ENCODE measurements at regions not wholly inside any gene's neighbourhood (a gene's known extent, or its start where the extent isn't known, plus 50 kb on each side); places are given as distances from the start of the nearest gene placed in this dataset.
A peak's percentile ranks its signal among the peaks of the same experiment; 100 is the strongest.
"Not testable (repeated sequence)": the region's sequence is repeated elsewhere in the genome, so short reads cannot be mapped to it uniquely, and the experiment has no call there.

DNA sequence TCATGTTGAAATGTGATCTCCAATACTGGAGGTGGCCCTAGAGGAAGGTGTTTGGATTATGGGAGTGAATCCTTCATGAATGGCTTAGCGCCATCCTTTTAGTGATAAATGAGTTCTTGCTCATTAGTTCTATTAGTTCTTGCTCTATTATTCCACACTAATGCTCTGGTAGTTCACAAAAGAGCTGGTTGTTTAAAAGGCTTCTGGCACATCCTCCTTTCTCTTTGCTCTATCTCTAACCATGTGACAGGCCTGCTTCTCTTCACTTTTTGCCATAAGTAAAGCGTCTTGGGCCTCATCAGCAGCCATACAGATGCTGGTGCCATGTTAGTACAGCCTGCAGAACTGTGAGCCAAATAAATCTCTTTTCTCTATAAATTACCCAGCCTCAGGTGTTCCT, 469.9 kb downstream of the GUCY1A2 start:
- H3K4me1 Mint-ChIP-seq (ENCODE audit: unreplicated experiment) = no peaks in the 10 kb centered on the region
- DNase-seq (ENCODE audit: extremely low spot score, unreplicated experiment) = no peak
- TF ChIP-seq, protein P1, sequence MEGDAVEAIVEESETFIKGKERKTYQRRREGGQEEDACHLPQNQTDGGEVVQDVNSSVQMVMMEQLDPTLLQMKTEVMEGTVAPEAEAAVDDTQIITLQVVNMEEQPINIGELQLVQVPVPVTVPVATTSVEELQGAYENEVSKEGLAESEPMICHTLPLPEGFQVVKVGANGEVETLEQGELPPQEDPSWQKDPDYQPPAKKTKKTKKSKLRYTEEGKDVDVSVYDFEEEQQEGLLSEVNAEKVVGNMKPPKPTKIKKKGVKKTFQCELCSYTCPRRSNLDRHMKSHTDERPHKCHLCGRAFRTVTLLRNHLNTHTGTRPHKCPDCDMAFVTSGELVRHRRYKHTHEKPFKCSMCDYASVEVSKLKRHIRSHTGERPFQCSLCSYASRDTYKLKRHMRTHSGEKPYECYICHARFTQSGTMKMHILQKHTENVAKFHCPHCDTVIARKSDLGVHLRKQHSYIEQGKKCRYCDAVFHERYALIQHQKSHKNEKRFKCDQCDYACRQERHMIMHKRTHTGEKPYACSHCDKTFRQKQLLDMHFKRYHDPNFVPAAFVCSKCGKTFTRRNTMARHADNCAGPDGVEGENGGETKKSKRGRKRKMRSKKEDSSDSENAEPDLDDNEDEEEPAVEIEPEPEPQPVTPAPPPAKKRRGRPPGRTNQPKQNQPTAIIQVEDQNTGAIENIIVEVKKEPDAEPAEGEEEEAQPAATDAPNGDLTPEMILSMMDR (conservative IDR thresholded peaks at IDR 0.05) = no peak
- H3K9me3 Mint-ChIP-seq = peaks cover 6% of the 10 kb centered on the region
- H3K4me3 Mint-ChIP-seq = no peak overlapping the region
- H3K27me3 Mint-ChIP-seq = no peaks in the 10 kb centered on the region
- no peaks in the 10 kb centered on the region for H3K36me3 Mint-ChIP-seq
- no peak overlapping the region for H3K27ac Mint-ChIP-seq

DNA sequence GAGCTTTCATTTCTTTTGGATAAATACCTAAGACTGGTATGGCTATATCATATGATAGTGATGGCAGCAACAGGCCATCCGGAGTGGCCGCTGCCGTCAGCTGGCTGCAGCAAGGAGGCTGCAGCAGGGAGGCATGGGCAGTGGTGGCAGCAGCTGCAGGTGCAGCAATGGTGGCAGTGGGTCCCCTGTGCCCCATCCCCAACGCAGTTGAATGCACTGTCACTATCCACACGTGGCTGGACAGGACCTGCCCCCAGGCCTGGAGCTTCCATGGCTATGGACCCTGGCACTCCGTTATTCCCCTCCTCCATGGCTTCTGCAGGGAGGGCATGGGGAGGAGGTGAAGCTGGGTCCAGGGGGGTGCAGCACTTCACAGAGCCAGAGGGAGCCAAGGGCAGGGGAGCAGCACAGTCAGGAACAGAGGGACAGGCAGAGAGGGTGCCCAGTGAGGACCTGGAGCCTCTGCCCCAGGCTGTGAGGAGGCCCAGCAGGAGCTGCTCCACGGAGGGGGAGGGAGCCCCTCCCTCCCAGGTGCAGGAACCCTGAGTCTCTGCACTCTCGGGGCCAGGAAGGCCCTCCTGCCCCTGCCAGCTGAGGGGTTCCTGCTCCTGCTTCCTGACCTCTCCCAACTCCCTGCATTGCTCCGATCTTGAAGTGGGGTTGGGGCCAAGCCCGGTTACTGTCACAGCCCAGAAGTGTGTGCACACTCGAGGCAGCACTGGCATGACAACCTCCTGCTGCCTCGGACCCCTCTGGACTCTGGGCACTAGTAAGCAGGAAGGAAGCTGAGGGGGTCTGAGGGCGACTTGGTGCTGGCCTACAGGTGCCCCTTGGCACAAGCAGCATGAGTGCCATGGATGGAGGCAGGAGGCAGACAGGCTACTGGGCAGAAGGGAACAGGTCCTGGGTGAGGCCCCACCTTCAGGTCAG, 466.3 kb downstream of the GUCY1A2 start:
- TF ChIP-seq, protein P1 (conservative IDR thresholded peaks at IDR 0.05) = no peak
- no peak for DNase-seq (ENCODE audit: extremely low spot score, unreplicated experiment)
- Mint-ChIP-seq H3K4me3 (no peak overlapping the region), H3K27ac (no peak overlapping the region), H3K4me1 (ENCODE audit: unreplicated experiment) (no peaks in the 10 kb centered on the region), H3K27me3 (no peaks in the 10 kb centered on the region), H3K36me3 (no peaks in the 10 kb centered on the region), H3K9me3 (peaks cover 10% of the 10 kb centered on the region)

DNA sequence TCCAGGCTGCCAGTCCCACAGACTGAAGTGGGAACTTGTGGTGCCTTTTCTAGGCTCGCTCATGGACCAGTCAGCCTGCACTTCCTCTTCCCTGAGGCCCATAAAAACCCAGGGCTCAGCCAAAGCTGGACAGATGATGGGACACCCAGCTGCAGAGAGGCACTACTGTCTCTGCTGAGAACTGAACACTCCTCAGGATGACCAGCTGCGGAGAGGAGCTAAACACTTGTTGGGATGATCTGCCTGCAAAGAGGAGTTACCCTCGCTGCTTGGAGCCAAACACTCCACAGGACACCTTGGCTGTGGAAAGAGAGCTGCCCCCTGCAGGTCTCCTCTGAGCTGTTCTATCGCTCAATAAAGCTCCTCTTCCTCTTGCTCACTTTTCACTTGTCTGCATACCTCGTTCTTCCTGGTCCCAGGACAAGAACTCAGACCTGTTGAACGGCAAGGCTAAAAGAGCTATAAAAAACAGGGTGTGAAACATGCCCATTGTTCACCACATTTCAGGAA, 465.5 kb downstream of the GUCY1A2 start:
- TF ChIP-seq, protein P1 (conservative IDR thresholded peaks at IDR 0.05) = peak; percentile 21

DNA sequence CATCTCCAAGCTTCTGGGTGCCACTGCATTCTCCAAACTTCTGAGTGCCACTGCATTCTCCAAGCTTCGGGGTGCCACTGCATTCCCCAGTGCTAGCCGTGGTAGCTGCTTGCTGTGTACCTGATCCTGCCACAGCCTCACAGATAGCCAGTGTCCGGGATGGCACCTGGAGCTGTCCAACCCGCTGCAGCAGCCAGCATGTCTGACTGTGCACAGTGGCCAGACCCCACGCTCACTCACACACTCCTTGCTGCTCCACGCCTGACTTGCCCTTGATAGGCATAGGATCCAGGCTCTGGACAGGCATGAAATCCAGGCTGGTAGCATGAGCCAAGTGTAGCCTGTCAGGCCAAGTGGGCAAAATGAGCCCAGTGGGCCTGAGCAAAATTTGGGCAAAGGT, 465.0 kb downstream of the GUCY1A2 start:
- peaks cover 3% of the 10 kb centered on the region for H3K4me1 Mint-ChIP-seq (ENCODE audit: unreplicated experiment)
- H3K9me3 Mint-ChIP-seq = peaks cover 8% of the 10 kb centered on the region
- H3K27ac Mint-ChIP-seq = no peak overlapping the region
- TF ChIP-seq, protein P1 (conservative IDR thresholded peaks at IDR 0.05) = no peak
- H3K4me3 Mint-ChIP-seq = no peak overlapping the region
- no peaks in the 10 kb centered on the region for H3K27me3 Mint-ChIP-seq
- DNase-seq (ENCODE audit: extremely low spot score, unreplicated experiment) = no peak
- H3K36me3 Mint-ChIP-seq = no peaks in the 10 kb centered on the region

More for the DNA sequence above, 465.5 kb downstream of the GUCY1A2 start:
- Mint-ChIP-seq H3K27ac (no peak overlapping the region), H3K4me3 (no peak overlapping the region), H3K36me3 (no peaks in the 10 kb centered on the region), H3K4me1 (ENCODE audit: unreplicated experiment) (peaks cover 2% of the 10 kb centered on the region), H3K9me3 (peaks cover 10% of the 10 kb centered on the region), H3K27me3 (no peaks in the 10 kb centered on the region)
- no peak for DNase-seq (ENCODE audit: extremely low spot score, unreplicated experiment)

DNA sequence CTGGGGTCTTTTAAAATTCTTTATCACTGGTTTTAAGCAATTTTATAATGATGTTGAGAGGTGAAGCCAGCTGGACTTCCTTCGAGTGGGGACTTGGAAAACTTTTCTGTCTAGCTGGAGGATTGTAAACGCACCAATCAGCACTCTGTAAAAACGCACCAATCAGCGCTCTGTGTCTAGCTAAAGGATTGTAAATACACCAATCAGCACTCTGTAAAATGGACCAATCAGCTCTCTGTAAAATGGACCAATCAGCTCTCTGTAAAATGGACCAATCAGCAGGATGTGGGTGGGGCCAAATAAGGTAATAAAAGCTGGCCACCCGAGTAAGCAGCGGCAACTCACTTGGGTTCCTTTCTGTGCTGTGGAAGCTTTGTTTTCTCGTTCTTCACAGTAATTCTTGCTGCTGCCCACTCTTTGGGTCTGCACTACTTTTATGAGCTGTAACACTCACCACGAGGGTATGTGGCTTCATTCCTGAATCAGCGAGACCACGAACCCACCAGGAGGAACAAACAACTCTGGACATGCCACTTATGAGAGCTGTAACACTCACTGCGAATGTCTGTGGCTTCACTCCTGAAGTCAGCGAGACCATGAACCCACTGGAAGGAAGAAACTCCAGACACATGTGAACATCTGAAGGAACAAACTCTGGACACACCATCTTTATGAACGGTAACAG, 462.6 kb downstream of the GUCY1A2 start:
- not testable (repeated sequence) for H3K27ac Mint-ChIP-seq; DNase-seq (ENCODE audit: extremely low spot score, unreplicated experiment)

DNA sequence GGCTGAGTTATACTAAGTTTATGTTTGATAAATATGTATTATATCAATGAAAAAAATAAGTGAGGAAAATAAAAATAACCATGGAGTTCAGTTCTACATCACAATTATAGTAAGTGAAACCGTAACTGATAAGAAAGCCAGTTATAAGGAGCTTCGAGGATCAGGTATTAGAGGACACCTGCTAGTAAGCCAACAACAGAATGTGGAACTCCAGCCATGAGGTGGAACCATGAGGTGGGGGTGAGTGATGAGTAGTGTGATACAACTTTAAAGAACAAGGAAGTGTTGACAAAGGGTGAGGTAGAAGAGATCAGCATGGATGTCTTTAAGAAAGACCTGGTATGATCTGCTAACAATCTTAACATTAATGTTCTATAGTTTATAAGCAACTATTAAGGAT, 452.9 kb downstream of the GUCY1A2 start:
- no peaks in the 10 kb centered on the region for H3K36me3 Mint-ChIP-seq
- H3K4me1 Mint-ChIP-seq (ENCODE audit: unreplicated experiment) = no peaks in the 10 kb centered on the region

More for the DNA sequence above, 462.6 kb downstream of the GUCY1A2 start:
- H3K27me3 Mint-ChIP-seq; H3K4me3 Mint-ChIP-seq; H3K9me3 Mint-ChIP-seq; H3K36me3 Mint-ChIP-seq; H3K4me1 Mint-ChIP-seq (ENCODE audit: unreplicated experiment): not testable (repeated sequence)

More for the DNA sequence above, 452.9 kb downstream of the GUCY1A2 start:
- H3K27me3 Mint-ChIP-seq = no peaks in the 10 kb centered on the region
- H3K9me3 Mint-ChIP-seq = peaks cover 5% of the 10 kb centered on the region
- H3K27ac Mint-ChIP-seq = no peak overlapping the region
- DNase-seq (ENCODE audit: extremely low spot score, unreplicated experiment) = no peak
- H3K4me3 Mint-ChIP-seq = no peak overlapping the region
- TF ChIP-seq, protein P1 (conservative IDR thresholded peaks at IDR 0.05) = no peak
